ENCODE measurements at regions not wholly inside any gene's neighbourhood (a gene's known extent, or its start where the extent isn't known, plus 50 kb on each side); places are given as distances from the start of the nearest gene placed in this dataset.

DNA sequence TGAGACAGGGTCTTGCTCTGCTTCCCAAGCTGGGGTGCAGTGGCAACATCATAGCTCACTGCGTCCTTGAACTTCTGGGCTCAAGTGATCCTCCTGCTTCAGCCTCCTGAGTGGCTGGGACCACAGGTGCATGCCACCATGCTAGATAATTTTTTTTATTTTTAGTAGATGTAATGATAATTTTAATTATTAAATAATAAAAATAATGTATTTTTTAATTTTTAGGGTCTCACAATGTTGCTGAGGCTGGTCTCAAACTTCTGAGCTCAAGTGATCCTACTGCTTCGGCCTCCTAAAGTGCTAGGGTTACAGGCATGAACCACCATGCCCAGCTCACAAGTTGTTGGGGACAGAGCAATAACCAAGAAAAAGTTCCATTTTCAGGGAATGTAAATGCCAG, 138.0 kb upstream of the RALGAPA2 start:
- 47% methylated on average over 2 of the region's 2 CpGs for WGBS (ENCODE audit: missing lambda C conversion rate)
- CTCF ChIA-PET = interaction anchor here (0.9 to 4.3 kb wide), 7 partner anchors 10 to 655 kb away, joined by 3 to 30 read pairs (median 4); no protein-coding TSS in a partner anchor

DNA sequence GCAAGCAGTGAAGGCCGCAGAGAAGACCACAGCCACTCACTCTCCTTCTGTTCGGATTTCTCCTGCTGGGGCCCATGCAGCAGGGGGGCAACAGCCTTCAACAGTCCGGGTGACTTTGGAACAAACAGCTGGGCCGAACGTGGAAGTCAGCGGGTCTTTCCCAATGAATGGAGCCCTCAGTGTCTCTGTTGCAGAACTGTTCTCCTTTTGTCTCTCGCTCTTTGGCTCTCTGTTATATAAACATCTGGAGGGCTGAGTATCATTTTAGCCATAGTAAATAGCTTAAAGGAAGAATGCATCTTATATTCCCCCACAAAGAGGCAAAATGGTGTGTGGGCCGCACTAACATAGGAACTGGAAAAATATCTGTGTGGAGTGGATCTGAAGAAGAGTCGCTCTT, 136.7 kb upstream of the RALGAPA2 start:
- TF ChIP-seq CHD2 (IDR thresholded peaks at IDR 0.05; ENCODE audit: low read length, partially characterized antibody) (no peak), ZC3H11A (IDR thresholded peaks at IDR 0.05) (no peak), POLR2A (IDR thresholded peaks at IDR 0.05; ENCODE audit: low read length) (no peak), HOXA7 (CRISPR knock-in tag; IDR thresholded peaks at IDR 0.05) (no peak), JUNB (IDR thresholded peaks at IDR 0.05) (no peak), RAD21 (conservative IDR thresholded peaks at IDR 0.05 in 1 of 2, IDR thresholded peaks at IDR 0.05 in 1 of 2) (no peak), TP53 (CRISPR knock-in tag; IDR thresholded peaks at IDR 0.05) (no peak), BHLHE40 (IDR thresholded peaks at IDR 0.05; ENCODE audit: low read depth, low read length) (no peak), ZFP36 (IDR thresholded peaks at IDR 0.05; ENCODE audit: borderline replicate concordance, partially characterized antibody) (no peak), HOXB13 (CRISPR knock-in tag; IDR thresholded peaks at IDR 0.05; ENCODE audit: low read depth) (no peak), RARB (CRISPR knock-in tag; IDR thresholded peaks at IDR 0.05) (no peak), FOXS1 (CRISPR knock-in tag; IDR thresholded peaks at IDR 0.05) (no peak), NPAS2 (CRISPR knock-in tag; IDR thresholded peaks at IDR 0.05; ENCODE audit: borderline replicate concordance) (no peak), HOXB5 (CRISPR knock-in tag; IDR thresholded peaks at IDR 0.05) (no peak)
- TF ChIP-seq, protein P1, sequence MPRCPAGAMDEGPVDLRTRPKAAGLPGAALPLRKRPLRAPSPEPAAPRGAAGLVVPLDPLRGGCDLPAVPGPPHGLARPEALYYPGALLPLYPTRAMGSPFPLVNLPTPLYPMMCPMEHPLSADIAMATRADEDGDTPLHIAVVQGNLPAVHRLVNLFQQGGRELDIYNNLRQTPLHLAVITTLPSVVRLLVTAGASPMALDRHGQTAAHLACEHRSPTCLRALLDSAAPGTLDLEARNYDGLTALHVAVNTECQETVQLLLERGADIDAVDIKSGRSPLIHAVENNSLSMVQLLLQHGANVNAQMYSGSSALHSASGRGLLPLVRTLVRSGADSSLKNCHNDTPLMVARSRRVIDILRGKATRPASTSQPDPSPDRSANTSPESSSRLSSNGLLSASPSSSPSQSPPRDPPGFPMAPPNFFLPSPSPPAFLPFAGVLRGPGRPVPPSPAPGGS (IDR thresholded peaks at IDR 0.05) = no peak
- TF ChIP-seq, protein P2, sequence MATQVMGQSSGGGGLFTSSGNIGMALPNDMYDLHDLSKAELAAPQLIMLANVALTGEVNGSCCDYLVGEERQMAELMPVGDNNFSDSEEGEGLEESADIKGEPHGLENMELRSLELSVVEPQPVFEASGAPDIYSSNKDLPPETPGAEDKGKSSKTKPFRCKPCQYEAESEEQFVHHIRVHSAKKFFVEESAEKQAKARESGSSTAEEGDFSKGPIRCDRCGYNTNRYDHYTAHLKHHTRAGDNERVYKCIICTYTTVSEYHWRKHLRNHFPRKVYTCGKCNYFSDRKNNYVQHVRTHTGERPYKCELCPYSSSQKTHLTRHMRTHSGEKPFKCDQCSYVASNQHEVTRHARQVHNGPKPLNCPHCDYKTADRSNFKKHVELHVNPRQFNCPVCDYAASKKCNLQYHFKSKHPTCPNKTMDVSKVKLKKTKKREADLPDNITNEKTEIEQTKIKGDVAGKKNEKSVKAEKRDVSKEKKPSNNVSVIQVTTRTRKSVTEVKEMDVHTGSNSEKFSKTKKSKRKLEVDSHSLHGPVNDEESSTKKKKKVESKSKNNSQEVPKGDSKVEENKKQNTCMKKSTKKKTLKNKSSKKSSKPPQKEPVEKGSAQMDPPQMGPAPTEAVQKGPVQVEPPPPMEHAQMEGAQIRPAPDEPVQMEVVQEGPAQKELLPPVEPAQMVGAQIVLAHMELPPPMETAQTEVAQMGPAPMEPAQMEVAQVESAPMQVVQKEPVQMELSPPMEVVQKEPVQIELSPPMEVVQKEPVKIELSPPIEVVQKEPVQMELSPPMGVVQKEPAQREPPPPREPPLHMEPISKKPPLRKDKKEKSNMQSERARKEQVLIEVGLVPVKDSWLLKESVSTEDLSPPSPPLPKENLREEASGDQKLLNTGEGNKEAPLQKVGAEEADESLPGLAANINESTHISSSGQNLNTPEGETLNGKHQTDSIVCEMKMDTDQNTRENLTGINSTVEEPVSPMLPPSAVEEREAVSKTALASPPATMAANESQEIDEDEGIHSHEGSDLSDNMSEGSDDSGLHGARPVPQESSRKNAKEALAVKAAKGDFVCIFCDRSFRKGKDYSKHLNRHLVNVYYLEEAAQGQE (IDR thresholded peaks at IDR 0.05) = no peak
- Histone ChIP-seq H3K27ac (no peak overlapping the region), H3K4me2 (no peak overlapping the region), H3K4me3 (no peak overlapping the region), H3K4me1 (no peaks in the 10 kb centered on the region), H3K9me3 (no peaks in the 10 kb centered on the region)
- ATAC-seq (no peak), DNase-seq (ENCODE audit: low read depth in 1 of 2, low spot score in 1 of 2) (no peak), FAIRE-seq (no peak)
- ChIA-PET POLR2A (no interaction called here), CTCF (interaction anchor here (1.0 to 4.3 kb wide), 3 partner anchors 11 to 723 kb away, joined by 3 to 30 read pairs (median 18); no protein-coding TSS in a partner anchor)
- WGBS (ENCODE audit: missing lambda C conversion rate) = 61% methylated on average over 9 of the region's 9 CpGs

More for the DNA sequence above, 138.0 kb upstream of the RALGAPA2 start:
- DNase-seq (ENCODE audit: low read depth in 1 of 2, low spot score in 1 of 2) (no peak), FAIRE-seq (no peak), ATAC-seq (no peak)
- no peaks in the 10 kb centered on the region for H3K4me1 ChIP-seq
- POLR2A ChIA-PET = no interaction called here
- no peak overlapping the region for H3K27ac ChIP-seq
- H3K9me3 ChIP-seq = no peaks in the 10 kb centered on the region
- H3K4me3 ChIP-seq = no peak overlapping the region
- TF ChIP-seq NR3C1 (IDR thresholded peaks at IDR 0.05) = no peak
- TF ChIP-seq TFCP2L1 (CRISPR knock-in tag; IDR thresholded peaks at IDR 0.05) = no peak
- TF ChIP-seq HDAC2 (IDR thresholded peaks at IDR 0.05) = no peak
- TF ChIP-seq RAD21 (conservative IDR thresholded peaks at IDR 0.05 in 1 of 2, IDR thresholded peaks at IDR 0.05 in 1 of 2) = no peak
- TF ChIP-seq HOXB13 (CRISPR knock-in tag; IDR thresholded peaks at IDR 0.05; ENCODE audit: low read depth) = no peak
- no peak for TF ChIP-seq GATA3 (IDR thresholded peaks at IDR 0.05; ENCODE audit: borderline replicate concordance)
- TF ChIP-seq, protein P1 (IDR thresholded peaks at IDR 0.05) = no peak
- TF ChIP-seq KDM1A (IDR thresholded peaks at IDR 0.05; ENCODE audit: low read depth) = no peak
- TF ChIP-seq POLR2A (IDR thresholded peaks at IDR 0.05; ENCODE audit: low read length) = no peak
- no peak for TF ChIP-seq ZFP36 (IDR thresholded peaks at IDR 0.05; ENCODE audit: borderline replicate concordance, partially characterized antibody)
- no peak for TF ChIP-seq NPAS2 (CRISPR knock-in tag; IDR thresholded peaks at IDR 0.05; ENCODE audit: borderline replicate concordance)
- no peak for TF ChIP-seq CHD4 (IDR thresholded peaks at IDR 0.05; ENCODE audit: borderline replicate concordance)
- TF ChIP-seq, protein P2 (IDR thresholded peaks at IDR 0.05) = no peak
- no peak for TF ChIP-seq EP300 (IDR thresholded peaks at IDR 0.05)
- TF ChIP-seq HEYL (CRISPR knock-in tag; IDR thresholded peaks at IDR 0.05) = no peak
- TF ChIP-seq KDM5A (IDR thresholded peaks at IDR 0.05) = no peak
- TF ChIP-seq RFX5 (IDR thresholded peaks at IDR 0.05) = no peak
- no peak for TF ChIP-seq ESRRA (IDR thresholded peaks at IDR 0.05; ENCODE audit: borderline replicate concordance, low read length)
- H3K4me2 ChIP-seq = no peak overlapping the region
